CD4-positive, CD25-positive, alpha-beta regulatory T cell (primary cell): ENCODE measurements at regions not wholly inside any gene's neighbourhood (a gene's known extent, or its start where the extent isn't known, plus 50 kb on each side); places are given as distances from the start of the nearest gene placed in this dataset.

Experiments used
- ATAC-seq, 2 donors: fragments of 150-1000 bp; cut with Tn5 transposase; one replicate each; pipeline ENCODE4 v1.10.0; 2021; ENCODE audit warnings: low read depth in 2 of 2, moderate number of reproducible peaks in 2 of 2, moderate library complexity in 1 of 2
- DNase-seq, 3 donors: peaks; one replicate each; pipeline versions ENCODE4 v3.0.0 to v3.0.0-alpha.2; 2012 to 2022; ENCODE audit warnings: mixed read lengths in 1 of 3
- H3K27ac ChIP-seq: one replicate; pipeline ENCODE4 v1.7.0; 2013; ENCODE audit warnings: mild to moderate bottlenecking, low read length; ENCODE audit not compliant: insufficient read depth, poor library complexity, severe bottlenecking
- H3K27me3 ChIP-seq: one replicate; pipeline ENCODE4 v1.7.0; 2013; ENCODE audit warnings: low read length; ENCODE audit not compliant: control insufficient read depth, insufficient read depth
- H3K36me3 ChIP-seq: one replicate; pipeline ENCODE4 v1.7.0; 2013; ENCODE audit warnings: mild to moderate bottlenecking, low read length, moderate library complexity; ENCODE audit not compliant: control insufficient read depth, insufficient read depth
- H3K4me1 ChIP-seq: 2 replicates; pipeline ENCODE4 v1.7.0; 2013; ENCODE audit warnings: mild to moderate bottlenecking, low read length; ENCODE audit not compliant: insufficient read depth, control insufficient read depth, poor library complexity, severe bottlenecking
- H3K4me3 ChIP-seq: one replicate; pipeline ENCODE4 v1.7.0; 2013; ENCODE audit warnings: low read depth, mild to moderate bottlenecking, low read length, moderate library complexity
- H3K9me3 ChIP-seq, 2 experiments: 1 replicate in 1 of 2; 2 replicates in 1 of 2; pipeline ENCODE4 v1.7.0; 2013; ENCODE audit warnings: low read length in 2 of 2, mild to moderate bottlenecking in 1 of 2, moderate library complexity in 1 of 2; ENCODE audit not compliant: control insufficient read depth in 2 of 2
- H3K27ac Mint-ChIP-seq, 3 donors: one replicate each; pipeline ENCODE4 v1.8.0; 2020 to 2022; ENCODE audit warnings: mild to moderate bottlenecking in 3 of 3, mixed read lengths in 3 of 3, moderate library complexity in 2 of 3
- H3K27me3 Mint-ChIP-seq: one replicate; pipeline ENCODE4 v1.8.0; 2022; ENCODE audit warnings: mild to moderate bottlenecking, mixed read lengths
- H3K36me3 Mint-ChIP-seq: one replicate; pipeline ENCODE4 v1.8.0; 2020; ENCODE audit warnings: mixed read lengths
- H3K4me1 Mint-ChIP-seq, 4 donors: one replicate each; pipeline ENCODE4 v1.8.0; 2020 to 2022; ENCODE audit warnings: mixed read lengths in 4 of 4, mild to moderate bottlenecking in 1 of 4
- H3K4me3 Mint-ChIP-seq, 4 donors: one replicate each; pipeline ENCODE4 v1.8.0; 2020 to 2022; ENCODE audit warnings: mild to moderate bottlenecking in 4 of 4, mixed read lengths in 4 of 4, moderate library complexity in 3 of 4
- H3K9me3 Mint-ChIP-seq, 7 donors: one replicate each; pipeline ENCODE4 v1.8.0; 2020 to 2022; ENCODE audit warnings: mixed read lengths in 7 of 7, mild to moderate bottlenecking in 3 of 7, moderate library complexity in 2 of 7

DNA sequence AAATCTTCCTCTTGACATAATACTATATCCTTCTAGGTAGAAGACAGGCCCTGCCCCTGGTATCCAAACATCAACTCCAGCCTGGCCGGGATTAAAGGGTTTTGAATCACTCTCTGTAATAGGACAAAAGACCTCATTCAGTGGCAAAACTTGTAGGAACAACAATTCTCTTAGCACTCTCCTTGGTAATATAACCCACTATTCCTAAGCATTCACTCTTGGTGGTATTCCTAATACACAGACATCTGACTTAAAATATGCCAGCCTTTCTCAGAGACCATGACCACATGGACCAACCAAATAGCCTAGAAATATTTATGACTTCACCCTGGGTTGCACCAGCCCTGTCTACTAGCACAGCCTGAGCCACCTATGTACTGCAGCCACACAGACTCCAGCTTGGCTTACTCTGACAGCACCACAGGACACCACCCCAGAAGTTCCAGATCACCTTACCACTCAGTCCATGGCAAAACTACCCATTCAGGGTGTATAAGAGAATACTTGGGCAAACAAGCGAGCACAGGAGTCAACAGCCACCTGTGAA lies 244.9 kb upstream of the NEBL start:
- Mint-ChIP-seq H3K27ac (no peak overlapping the region), H3K4me1 (peaks cover 0 to 6% (median 0%) of the 10 kb centered on the region in 4 donors), H3K4me3 (no peak overlapping the region), H3K27me3 (no peaks in the 10 kb centered on the region), H3K9me3 (no peaks in the 10 kb centered on the region), H3K36me3 (no peaks in the 10 kb centered on the region)
- Histone ChIP-seq H3K27ac (no peak overlapping the region), H3K4me1 (no peaks in the 10 kb centered on the region), H3K4me3 (no peak overlapping the region), H3K36me3 (no peaks in the 10 kb centered on the region), H3K27me3 (no peaks in the 10 kb centered on the region), H3K9me3 (no peaks in the 10 kb centered on the region)
- ATAC-seq (no peak), DNase-seq (no peak)

DNA sequence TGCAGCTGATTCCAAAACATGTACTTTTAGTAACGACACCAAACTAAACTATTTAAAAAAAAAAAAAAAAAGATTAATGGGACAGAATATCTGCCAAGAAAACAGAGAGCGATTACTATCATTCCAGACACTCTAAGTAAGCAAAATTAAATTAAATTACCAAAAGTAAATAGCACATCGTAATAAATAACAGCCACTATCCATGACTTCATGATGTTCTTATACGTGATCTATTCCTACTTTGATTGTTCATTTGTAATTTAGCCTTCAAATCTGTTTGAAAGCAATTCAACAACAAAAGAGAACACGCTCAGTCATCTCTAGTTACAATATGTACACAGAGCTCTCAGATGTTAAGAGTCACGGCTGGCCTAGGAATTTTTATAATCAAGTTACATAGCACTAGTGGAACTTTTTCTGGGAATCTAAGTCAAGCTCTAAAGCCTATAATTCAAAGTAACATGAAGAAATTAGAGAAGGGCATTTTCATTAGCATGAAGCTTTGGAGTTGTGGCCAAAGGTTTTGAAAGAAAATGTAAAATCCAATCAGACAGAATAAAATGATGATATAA lies 241.7 kb upstream of the NEBL start:
- no peaks in the 10 kb centered on the region for H3K4me1 Mint-ChIP-seq
- DNase-seq: no peak
- peaks cover 5% of the 10 kb centered on the region for H3K27me3 Mint-ChIP-seq
- ATAC-seq: no peak
- no peaks in the 10 kb centered on the region for H3K9me3 ChIP-seq
- no peak overlapping the region for H3K27ac Mint-ChIP-seq
- no peaks in the 10 kb centered on the region for H3K36me3 ChIP-seq
- H3K27me3 ChIP-seq: no peaks in the 10 kb centered on the region
- H3K4me3 ChIP-seq: no peak overlapping the region
- peaks cover 0 to 4% (median 0%) of the 10 kb centered on the region in 7 donors for H3K9me3 Mint-ChIP-seq
- H3K4me3 Mint-ChIP-seq: no peak overlapping the region
- no peaks in the 10 kb centered on the region for H3K36me3 Mint-ChIP-seq
- H3K27ac ChIP-seq: no peak overlapping the region
- H3K4me1 ChIP-seq: no peaks in the 10 kb centered on the region

DNA sequence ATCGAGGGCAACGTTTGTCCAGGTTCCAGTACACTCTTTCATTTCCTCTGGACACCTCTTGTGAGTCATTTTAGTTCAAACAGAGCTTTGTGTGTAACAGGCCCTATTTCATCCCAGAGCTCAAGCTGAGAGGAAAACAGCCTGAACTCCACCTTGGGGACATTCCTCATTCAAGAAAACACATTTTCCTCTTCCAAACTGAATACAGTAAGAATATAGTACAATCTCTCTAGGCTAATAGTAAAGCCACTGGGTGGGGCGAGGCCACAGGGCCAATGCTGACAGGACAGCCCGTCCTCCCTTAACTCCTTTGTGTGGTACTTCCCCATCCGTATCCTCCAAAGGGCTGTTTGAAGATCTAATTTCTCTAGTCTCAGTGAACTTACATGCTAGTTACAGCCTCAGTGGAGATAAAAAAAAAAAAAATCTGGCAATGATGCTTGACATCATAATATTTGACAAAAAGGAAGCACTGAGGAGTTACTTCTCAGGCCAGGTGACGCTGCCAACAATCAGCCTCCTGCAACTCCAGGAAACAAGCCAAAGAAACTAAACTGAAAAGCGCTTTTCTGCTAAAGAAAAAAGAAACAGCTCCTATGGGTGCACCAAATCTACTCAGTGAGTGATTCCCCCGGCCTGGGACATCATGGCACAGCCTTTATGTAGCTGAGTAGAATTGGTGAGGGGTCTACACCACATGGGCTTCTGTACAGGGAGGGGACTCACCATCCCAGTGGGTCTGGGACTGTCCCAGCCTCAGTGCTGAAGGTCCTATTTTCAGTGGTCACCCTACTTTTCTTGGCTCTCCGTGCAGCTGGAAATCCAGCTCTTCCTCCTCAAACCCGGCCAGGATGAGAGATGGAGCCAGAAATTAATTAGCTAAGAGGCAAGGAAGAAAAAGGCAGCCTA lies 238.2 kb upstream of the NEBL start:
- Histone ChIP-seq H3K9me3 (no peaks in the 10 kb centered on the region), H3K4me1 (no peaks in the 10 kb centered on the region), H3K27me3 (no peaks in the 10 kb centered on the region), H3K36me3 (no peaks in the 10 kb centered on the region), H3K27ac (no peak overlapping the region), H3K4me3 (no peak overlapping the region)
- H3K4me1 Mint-ChIP-seq: no peaks in the 10 kb centered on the region
- H3K4me3 Mint-ChIP-seq: no peak overlapping the region
- H3K9me3 Mint-ChIP-seq: peaks cover 0 to 4% (median 0%) of the 10 kb centered on the region in 7 donors
- ATAC-seq (no peak), DNase-seq (no peak)
- no peaks in the 10 kb centered on the region for H3K36me3 Mint-ChIP-seq
- H3K27me3 Mint-ChIP-seq: peaks cover 5% of the 10 kb centered on the region
- no peak overlapping the region for H3K27ac Mint-ChIP-seq

DNA sequence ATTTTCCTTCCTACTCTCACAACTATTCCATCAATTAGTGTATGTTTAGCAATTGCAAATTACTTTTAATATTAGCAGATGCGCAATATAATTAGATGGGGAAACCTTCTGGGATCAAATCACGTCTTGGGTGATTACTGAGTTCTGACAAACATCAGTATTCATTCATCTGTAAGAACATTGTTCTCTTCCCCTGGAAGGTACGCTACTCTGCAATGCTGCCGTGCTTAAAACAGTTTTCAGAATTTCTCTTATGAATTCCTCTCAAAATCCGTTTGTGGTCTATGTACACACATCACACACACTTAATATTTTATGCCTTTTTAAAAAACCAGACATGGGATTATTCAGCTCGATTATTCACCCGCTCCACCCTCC lies 237.5 kb upstream of the NEBL start:
- Mint-ChIP-seq H3K4me1 (no peaks in the 10 kb centered on the region), H3K4me3 (no peak overlapping the region), H3K27ac (no peak overlapping the region), H3K36me3 (no peaks in the 10 kb centered on the region), H3K9me3 (peaks cover 0 to 4% (median 0%) of the 10 kb centered on the region in 7 donors), H3K27me3 (peaks cover 5% of the 10 kb centered on the region)
- no peak for ATAC-seq
- Histone ChIP-seq H3K36me3 (no peaks in the 10 kb centered on the region), H3K27me3 (no peaks in the 10 kb centered on the region), H3K4me1 (no peaks in the 10 kb centered on the region), H3K9me3 (no peaks in the 10 kb centered on the region), H3K27ac (no peak overlapping the region), H3K4me3 (no peak overlapping the region)
- no peak for DNase-seq

DNA sequence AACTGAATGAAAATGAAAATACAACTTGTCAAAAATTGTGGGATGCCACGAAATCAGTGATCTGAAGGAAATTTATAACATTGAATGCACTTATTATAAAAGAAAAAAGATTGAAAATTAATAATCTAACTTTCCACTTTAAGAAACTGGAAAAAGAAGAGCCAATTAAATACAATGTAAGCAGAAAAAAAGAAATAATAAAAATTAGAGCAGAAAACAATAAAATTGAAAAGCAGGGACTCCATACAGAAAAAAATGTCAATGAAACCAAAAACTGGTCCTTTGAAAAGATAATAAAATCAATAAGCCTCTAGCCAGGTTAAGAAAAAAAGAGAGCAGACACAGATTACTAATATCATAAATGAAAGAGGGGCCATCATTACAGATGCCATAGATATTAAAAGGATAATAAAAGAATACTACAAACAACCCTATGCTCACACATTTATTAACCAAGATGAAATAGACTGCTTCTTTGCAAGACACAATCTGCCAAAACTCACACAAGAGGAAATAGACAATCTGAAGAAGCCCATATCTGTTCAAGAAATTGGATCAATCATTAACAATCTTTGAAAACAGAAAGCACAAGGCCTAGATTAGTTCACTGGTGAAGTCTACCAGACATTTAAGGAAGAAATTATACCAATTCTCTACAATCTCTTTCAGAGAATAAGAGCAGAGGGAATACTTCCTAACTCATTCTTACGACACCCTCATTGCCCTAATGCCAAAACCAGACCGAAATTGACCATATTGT lies 233.8 kb upstream of the NEBL start:
- no peaks in the 10 kb centered on the region for H3K4me1 Mint-ChIP-seq
- H3K36me3 Mint-ChIP-seq: no peaks in the 10 kb centered on the region
- ATAC-seq (no peak), DNase-seq (no peak)
- no peak overlapping the region for H3K4me3 ChIP-seq
- H3K4me1 ChIP-seq: no peaks in the 10 kb centered on the region
- H3K27me3 Mint-ChIP-seq: no peaks in the 10 kb centered on the region
- no peak overlapping the region for H3K4me3 Mint-ChIP-seq
- no peak overlapping the region for H3K27ac Mint-ChIP-seq
- no peaks in the 10 kb centered on the region for H3K9me3 Mint-ChIP-seq
- H3K9me3 ChIP-seq: no peaks in the 10 kb centered on the region
- H3K27ac ChIP-seq: no peak overlapping the region
- no peaks in the 10 kb centered on the region for H3K27me3 ChIP-seq
- H3K36me3 ChIP-seq: no peaks in the 10 kb centered on the region

DNA sequence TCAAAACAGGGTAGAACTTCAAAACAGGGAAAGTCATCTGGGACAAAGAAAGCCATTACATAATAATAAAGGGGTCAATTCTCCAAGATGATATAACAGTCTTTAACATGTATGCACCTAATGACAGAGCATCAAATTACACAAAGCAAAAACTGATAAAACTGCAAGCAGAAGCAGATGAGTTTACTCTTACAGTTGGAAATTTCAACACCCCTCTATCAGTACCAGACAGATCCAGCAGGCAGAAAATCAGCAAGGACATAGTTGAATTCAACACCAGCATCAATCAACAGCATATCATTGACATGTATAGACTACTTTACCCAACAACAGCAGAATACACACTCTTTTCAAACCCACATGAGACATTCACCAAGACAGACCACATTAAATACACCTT lies 233.0 kb upstream of the NEBL start:
- Histone ChIP-seq H3K36me3 (no peaks in the 10 kb centered on the region), H3K4me1 (no peaks in the 10 kb centered on the region), H3K9me3 (no peaks in the 10 kb centered on the region), H3K27ac (no peak overlapping the region), H3K4me3 (no peak overlapping the region), H3K27me3 (no peaks in the 10 kb centered on the region)
- Mint-ChIP-seq H3K27ac (no peak overlapping the region), H3K27me3 (no peaks in the 10 kb centered on the region), H3K36me3 (no peaks in the 10 kb centered on the region), H3K4me3 (no peak overlapping the region), H3K9me3 (no peaks in the 10 kb centered on the region), H3K4me1 (no peaks in the 10 kb centered on the region)
- ATAC-seq (no peak), DNase-seq (no peak)

DNA sequence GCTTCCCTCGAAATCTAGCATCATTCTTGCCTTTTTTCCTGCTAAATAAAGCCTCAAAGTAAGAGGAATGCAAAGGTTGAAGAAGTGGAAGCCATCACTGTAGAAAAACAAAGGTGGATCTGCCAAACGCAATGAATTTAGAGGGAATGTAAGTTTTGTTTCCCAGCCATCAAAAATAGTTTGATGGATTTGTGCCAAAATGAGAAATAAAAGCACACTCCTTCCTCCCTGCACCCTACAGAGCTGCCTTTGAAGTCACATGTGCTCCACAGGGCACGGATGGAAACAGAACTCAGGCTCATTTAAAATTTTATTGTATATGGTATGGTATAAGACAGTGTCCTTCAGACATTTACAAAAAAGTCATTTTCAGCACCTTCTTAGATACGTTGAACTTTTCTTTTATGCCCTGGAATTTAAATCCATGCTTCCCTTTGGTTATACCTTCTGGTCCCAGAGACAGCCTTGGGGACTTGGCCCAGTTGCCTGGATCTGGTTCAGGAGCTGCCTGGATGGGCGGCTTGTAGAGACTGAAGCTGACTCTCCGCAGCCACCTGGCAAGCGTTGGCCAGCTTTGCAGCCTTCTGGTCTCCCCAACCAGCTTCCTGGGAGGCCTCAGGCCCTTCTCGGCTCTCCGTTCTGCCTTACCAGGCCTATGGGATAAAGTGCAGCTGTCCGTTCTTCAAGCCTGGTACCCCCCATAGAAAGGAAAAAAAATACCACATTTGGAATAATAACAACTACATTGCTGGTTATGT lies 228.5 kb upstream of the NEBL start:
- H3K27ac ChIP-seq: no peak overlapping the region
- H3K27me3 ChIP-seq: no peaks in the 10 kb centered on the region
- H3K4me1 ChIP-seq: no peaks in the 10 kb centered on the region
- no peaks in the 10 kb centered on the region for H3K9me3 ChIP-seq
- ATAC-seq (no peak), DNase-seq (no peak)
- H3K4me3 Mint-ChIP-seq: no peak overlapping the region
- H3K27me3 Mint-ChIP-seq: no peaks in the 10 kb centered on the region
- no peak overlapping the region for H3K27ac Mint-ChIP-seq
- no peaks in the 10 kb centered on the region for H3K4me1 Mint-ChIP-seq
- H3K4me3 ChIP-seq: no peak overlapping the region
- H3K36me3 Mint-ChIP-seq: no peaks in the 10 kb centered on the region
- H3K9me3 Mint-ChIP-seq: no peaks in the 10 kb centered on the region
- H3K36me3 ChIP-seq: no peaks in the 10 kb centered on the region
